Stimulated activated CD4-positive, alpha-beta T cell treated with anti-CD3 and anti-CD28 coated beads, Interleukin-12 subunit alpha, Interleukin-12 subunit beta, amount 100 ng/mL, for 4 hours (primary cell): ENCODE measurements at regions not wholly inside any gene's neighbourhood (a gene's known extent, or its start where the extent isn't known, plus 50 kb on each side); places are given as distances from the start of the nearest gene placed in this dataset.

Experiments used
- DNase-seq: peaks from one replicate; pipeline ENCODE4 v3.0.0-alpha.2; 2020

DNA sequence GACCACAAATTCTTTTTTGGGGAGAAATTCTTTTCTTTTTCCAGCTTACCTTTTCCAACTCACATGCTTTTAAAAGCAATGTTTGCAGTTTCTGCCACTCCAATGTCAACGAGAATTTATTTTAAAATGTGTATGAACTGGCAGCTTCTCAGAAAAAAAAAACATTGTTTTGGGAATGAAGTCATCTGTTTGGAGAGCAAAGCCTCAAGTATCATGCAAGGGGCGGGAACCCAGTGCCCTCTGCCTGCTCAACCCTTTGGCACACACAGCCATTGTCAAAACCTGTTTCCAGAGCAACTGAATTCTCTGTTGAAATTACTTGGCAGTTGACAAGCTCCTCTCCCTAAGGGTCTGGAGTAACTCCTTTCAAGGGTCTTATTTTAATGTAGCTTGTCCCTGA lies 128.5 kb downstream of the QPCT start:
- no peak for DNase-seq

GRCh38 chr2:37476411-37476810 lies 132.0 kb downstream of the QPCT start:
- DNase-seq = no peak

- no peak for DNase-seq
Measured at GRCh38 chr2:37477921-37478320, 133.5 kb downstream of the QPCT start.

DNA sequence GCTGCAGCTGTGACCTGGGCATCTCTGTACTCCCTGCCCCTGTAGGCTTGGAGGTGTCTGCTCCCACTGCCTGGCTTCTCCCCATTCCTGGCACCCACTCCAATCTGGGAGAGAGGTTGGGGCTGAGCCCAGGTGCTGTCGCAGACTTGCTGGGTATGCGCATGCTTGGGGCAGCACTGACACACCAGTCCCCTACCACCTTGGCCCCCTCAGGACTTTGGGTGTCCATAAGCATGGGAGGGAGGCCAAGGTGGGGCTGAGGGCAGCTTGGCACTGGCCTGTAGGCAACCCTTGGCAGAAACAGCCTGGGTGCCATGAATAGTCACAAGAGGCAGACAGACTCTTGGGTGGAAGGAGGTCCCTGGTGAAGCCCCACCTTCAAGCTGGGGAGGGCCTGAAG lies 136.8 kb downstream of the QPCT start:
- DNase-seq = no peak

GRCh38 chr2:37489041-37489456 lies 144.6 kb downstream of the QPCT start:
- no peak for DNase-seq

- no peak for DNase-seq
Measured at GRCh38 chr2:37489536-37489935, 145.1 kb downstream of the QPCT start.

DNA sequence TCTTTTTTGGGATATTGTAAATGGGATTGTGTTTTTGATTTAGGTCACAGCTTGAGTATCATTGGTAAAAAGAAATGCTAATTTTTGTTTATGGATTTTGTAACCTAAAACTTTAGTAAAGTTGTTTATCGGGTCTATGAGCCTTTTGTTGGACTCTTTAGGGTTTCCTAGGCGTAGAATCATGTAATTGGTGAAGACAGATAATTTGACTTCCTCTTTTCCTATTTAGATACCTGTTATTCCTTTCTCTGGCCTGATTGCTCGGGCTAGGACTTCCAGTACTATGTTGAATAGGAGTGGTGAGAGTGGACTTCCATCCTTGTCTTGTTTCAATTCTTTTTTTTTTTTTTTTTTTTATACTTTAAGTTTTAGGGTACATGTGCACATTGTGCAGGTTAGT lies 149.0 kb downstream of the QPCT start:
- no peak for DNase-seq

DNA sequence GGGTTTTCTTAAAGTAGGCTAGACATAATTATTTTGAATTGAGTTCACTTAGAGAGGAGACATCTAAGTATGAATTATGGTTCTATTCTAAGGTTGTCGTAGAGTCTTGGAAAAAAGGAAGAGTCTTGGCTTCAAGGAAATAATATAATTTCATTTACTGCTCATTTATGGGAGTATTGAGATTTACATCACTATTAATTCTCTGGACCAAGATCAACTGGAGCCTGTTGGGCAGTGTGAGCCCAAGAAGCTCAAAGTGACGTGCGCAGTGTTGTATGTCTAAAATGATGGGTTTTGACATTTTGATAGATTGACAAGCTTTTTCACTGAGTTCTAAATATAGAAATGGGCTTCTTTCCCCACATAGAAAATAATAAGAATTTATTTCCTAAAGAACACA lies 154.7 kb downstream of the QPCT start:
- DNase-seq = no peak

DNA sequence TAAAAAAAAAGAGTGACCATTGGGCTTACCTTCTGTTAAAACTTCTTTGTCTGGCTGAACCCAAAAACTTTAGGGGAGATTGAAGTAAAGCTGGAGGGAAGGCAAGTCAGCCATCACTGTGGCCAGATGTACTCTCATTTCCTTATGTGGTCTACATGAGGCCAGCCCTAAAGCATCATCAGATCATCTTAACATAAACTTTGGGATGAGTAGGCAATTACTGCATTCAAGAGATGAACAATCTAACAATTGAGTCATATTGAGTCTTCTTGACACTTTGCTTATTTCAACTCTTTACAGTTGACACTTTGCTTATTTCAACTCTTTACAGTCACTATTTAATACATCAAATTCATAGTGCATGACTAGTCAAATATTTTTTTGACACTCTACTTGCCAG lies 155.6 kb downstream of the QPCT start:
- no peak for DNase-seq

DNA sequence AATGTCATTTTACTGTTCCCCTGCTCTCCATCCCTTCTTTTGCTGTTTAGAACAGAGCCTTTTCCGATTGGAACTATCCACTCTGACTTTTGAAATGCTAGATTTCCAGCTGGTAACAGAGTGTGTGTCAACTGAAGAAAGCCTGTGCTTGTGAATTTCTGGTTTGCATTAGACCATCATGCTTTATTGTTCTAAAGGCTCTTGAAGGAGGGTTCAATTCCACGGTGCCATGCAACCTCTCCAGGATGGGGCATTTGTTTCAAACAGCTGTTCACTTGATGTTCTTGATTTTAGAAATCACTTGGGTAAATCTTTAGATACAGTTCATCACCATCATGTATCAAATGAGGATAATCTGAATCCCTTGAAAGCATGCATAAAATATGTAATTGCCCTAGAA lies 156.7 kb downstream of the QPCT start:
- DNase-seq = no peak

GRCh38 chr2:37506407-37507050 lies 162.1 kb downstream of the QPCT start:
- DNase-seq = no peak

DNA sequence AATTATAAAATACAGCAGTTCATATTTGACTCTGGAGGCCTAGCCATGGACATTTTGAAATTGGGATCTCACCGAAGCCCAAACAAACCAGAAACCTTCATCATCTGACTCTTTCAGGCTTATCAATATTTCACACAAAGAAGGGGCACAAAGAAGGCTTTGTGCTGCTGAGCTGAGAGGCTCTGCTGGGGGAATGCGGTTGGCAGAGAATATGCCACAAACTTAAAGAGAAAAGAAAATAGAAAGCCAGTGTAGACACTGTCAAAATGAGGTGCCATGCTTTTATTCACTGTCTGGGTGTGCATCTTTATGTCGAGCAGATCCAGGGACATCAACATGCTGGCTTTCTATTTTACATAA lies 162.6 kb downstream of the QPCT start:
- no peak for DNase-seq

DNA sequence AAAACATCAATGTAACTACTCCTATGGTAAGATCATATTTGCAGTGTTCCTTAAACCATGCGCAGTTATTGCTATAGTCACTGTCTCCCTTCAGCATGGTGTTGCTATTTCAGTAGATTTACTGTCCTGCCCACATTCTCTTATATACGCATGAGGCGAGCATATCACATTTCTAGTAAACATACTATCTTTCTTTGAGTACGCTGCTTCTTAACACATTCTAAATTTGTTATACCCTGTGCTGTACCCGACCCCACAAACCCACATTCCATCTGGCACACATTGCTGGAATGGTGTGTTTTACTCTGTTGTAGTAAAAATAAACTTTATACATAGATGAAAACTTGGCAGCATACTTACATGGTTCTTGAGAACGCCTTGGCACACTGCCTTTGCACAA lies 163.3 kb downstream of the QPCT start:
- DNase-seq = no peak

GRCh38 chr2:37512971-37513370 lies 158.5 kb downstream of the CDC42EP3 start:
- DNase-seq = no peak

- DNase-seq = no peak
Measured at GRCh38 chr2:37523814-37524362, 147.6 kb downstream of the CDC42EP3 start.

- no peak for DNase-seq
Measured at GRCh38 chr2:37526323-37526722, 145.1 kb downstream of the CDC42EP3 start.

DNA sequence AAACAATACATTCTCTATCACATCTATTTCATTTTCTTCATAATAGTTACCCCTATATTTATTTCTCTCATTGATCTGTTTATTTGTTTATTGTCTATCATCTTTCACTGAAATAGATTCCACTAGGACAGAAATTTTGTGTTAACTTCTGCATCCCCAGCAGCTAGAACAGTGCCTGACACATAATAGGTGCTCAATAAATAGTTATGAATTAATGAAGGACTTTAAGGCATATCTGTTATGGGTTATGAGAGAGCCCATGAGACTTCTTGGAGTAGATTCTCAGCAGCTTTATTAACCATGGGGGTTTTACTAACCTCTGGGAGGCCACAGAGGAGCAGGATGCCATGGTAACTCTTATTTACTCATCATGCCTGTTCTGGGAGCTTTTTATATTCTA lies 144.6 kb downstream of the CDC42EP3 start:
- no peak for DNase-seq

DNA sequence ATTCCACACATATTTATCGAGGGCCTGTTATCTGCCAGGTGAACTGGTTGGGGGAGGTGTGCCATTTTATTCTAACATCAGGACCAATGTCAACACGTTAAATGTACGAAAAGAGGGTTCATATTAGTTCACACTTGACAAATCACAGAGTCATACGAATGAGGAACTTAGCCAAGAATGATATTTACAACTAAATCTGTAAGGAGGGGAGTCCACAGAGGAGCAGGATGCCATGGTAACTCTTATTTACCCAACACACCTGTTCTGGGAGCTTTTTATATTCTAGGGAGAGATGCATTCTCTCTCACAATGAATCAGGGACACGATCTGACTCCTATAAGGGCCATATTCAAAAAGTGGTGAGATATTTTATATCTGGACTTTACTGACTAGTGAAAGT lies 144.1 kb downstream of the CDC42EP3 start:
- no peak for DNase-seq

GRCh38 chr2:37529830-37530415 lies 141.5 kb downstream of the CDC42EP3 start:
- no peak for DNase-seq

- DNase-seq = no peak
Measured at GRCh38 chr2:37532503-37532902, 138.9 kb downstream of the CDC42EP3 start.

GRCh38 chr2:37537316-37537715 lies 134.1 kb downstream of the CDC42EP3 start:
- no peak for DNase-seq

GRCh38 chr2:37541516-37541915 lies 129.9 kb downstream of the CDC42EP3 start:
- no peak for DNase-seq

GRCh38 chr2:37543999-37544557 lies 127.4 kb downstream of the CDC42EP3 start:
- DNase-seq = no peak

GRCh38 chr2:37544591-37545031 lies 126.8 kb downstream of the CDC42EP3 start:
- no peak for DNase-seq

GRCh38 chr2:37549598-37549997 lies 121.8 kb downstream of the CDC42EP3 start:
- no peak for DNase-seq
